ENCODE measurements at regions not wholly inside any gene's neighbourhood (a gene's known extent, or its start where the extent isn't known, plus 50 kb on each side); places are given as distances from the start of the nearest gene placed in this dataset.

- TF ChIP-seq ZBTB40 (IDR thresholded peaks at IDR 0.05) (no peak), ZBTB40 (CRISPR knock-in tag; IDR thresholded peaks at IDR 0.05) (no peak), ATF7 (IDR thresholded peaks at IDR 0.05) (no peak)
These were observed 799.3 kb upstream of the ACO1 start (continued) for GRCh38 chr9:31585158-31585557.

Measured in K562 (cell line).